ENCODE measurements at regions not wholly inside any gene's neighbourhood (a gene's known extent, or its start where the extent isn't known, plus 50 kb on each side); places are given as distances from the start of the nearest gene placed in this dataset.

- TF ChIP-seq, protein P1, sequence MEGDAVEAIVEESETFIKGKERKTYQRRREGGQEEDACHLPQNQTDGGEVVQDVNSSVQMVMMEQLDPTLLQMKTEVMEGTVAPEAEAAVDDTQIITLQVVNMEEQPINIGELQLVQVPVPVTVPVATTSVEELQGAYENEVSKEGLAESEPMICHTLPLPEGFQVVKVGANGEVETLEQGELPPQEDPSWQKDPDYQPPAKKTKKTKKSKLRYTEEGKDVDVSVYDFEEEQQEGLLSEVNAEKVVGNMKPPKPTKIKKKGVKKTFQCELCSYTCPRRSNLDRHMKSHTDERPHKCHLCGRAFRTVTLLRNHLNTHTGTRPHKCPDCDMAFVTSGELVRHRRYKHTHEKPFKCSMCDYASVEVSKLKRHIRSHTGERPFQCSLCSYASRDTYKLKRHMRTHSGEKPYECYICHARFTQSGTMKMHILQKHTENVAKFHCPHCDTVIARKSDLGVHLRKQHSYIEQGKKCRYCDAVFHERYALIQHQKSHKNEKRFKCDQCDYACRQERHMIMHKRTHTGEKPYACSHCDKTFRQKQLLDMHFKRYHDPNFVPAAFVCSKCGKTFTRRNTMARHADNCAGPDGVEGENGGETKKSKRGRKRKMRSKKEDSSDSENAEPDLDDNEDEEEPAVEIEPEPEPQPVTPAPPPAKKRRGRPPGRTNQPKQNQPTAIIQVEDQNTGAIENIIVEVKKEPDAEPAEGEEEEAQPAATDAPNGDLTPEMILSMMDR (IDR thresholded peaks at IDR 0.05) = no peak
- TF ChIP-seq POLR2A (IDR thresholded peaks at IDR 0.05) = no peak
Observed at GRCh38 chr3:74375653-74376052, 238.8 kb downstream of the CNTN3 start.

Measured in breast epithelium (tissue), 3 donors.